Natural killer cell treated with Interleukin-12 subunit alpha and Interleukin-12 subunit beta and Interleukin-15 and Interleukin-18, amount 100 ng/mL, for 72 hours (primary cell): ENCODE measurements at regions not wholly inside any gene's neighbourhood (a gene's known extent, or its start where the extent isn't known, plus 50 kb on each side); places are given as distances from the start of the nearest gene placed in this dataset.

Source experiments
- ATAC-seq, 2 donors: fragments of 150-1000 bp; cut with Tn5 transposase in 1 of 2; sonication (Bioruptor Pico), chemical (Tn5 transposase) in 1 of 2; 2 replicates each; pipeline ENCODE4 v1.10.0; 2021
- DNase-seq: peaks from one replicate; pipeline ENCODE4 v3.0.0; 2022; ENCODE audit warnings: low spot score
- H3K27ac Mint-ChIP-seq, 2 donors: 1 replicate in 1 of 2; 2 replicates in 1 of 2; pipeline ENCODE4 v1.8.0; 2022; ENCODE audit warnings: mixed read lengths in 2 of 2, mild to moderate bottlenecking in 1 of 2, moderate library complexity in 1 of 2
- H3K27me3 Mint-ChIP-seq, 2 donors: 1 replicate in 1 of 2; 2 replicates in 1 of 2; pipeline ENCODE4 v1.8.0; 2022; ENCODE audit warnings: mixed read lengths in 2 of 2
- H3K36me3 Mint-ChIP-seq: one replicate; pipeline ENCODE4 v1.8.0; 2022; ENCODE audit warnings: mixed read lengths
- H3K4me1 Mint-ChIP-seq, 2 donors: 1 replicate in 1 of 2; 2 replicates in 1 of 2; pipeline ENCODE4 v1.8.0; 2022; ENCODE audit warnings: low read depth in 2 of 2, mixed read lengths in 2 of 2, mild to moderate bottlenecking in 1 of 2
- H3K4me3 Mint-ChIP-seq: one replicate; pipeline ENCODE4 v1.8.0; 2022; ENCODE audit warnings: mixed read lengths
- H3K9me3 Mint-ChIP-seq: 2 replicates; pipeline ENCODE4 v1.8.0; 2022; ENCODE audit warnings: mixed read lengths

GRCh38 chrX:68998716-68999115 is 166.5 kb downstream of the PJA1 start:
- peaks cover 19 to 27% of the 10 kb centered on the region in 2 donors for H3K27me3 Mint-ChIP-seq
- no peak overlapping the region for H3K27ac Mint-ChIP-seq
- H3K4me1 Mint-ChIP-seq: no peaks in the 10 kb centered on the region
- ATAC-seq (no peak), DNase-seq (no peak)
- no peaks in the 10 kb centered on the region for H3K36me3 Mint-ChIP-seq
- H3K9me3 Mint-ChIP-seq: no peaks in the 10 kb centered on the region
- no peak overlapping the region for H3K4me3 Mint-ChIP-seq

GRCh38 chrX:68997911-68998310 is 167.3 kb downstream of the PJA1 start:
- Mint-ChIP-seq H3K4me3 (no peak overlapping the region), H3K27ac (no peak overlapping the region), H3K27me3 (peaks cover 19 to 27% of the 10 kb centered on the region in 2 donors), H3K9me3 (no peaks in the 10 kb centered on the region), H3K4me1 (no peaks in the 10 kb centered on the region), H3K36me3 (no peaks in the 10 kb centered on the region)
- ATAC-seq (no peak), DNase-seq (no peak)

- no peaks in the 10 kb centered on the region for H3K4me1 Mint-ChIP-seq
- H3K36me3 Mint-ChIP-seq: no peaks in the 10 kb centered on the region
- no peak overlapping the region for H3K4me3 Mint-ChIP-seq
These were observed 167.7 kb downstream of the PJA1 start for GRCh38 chrX:68997511-68997910.

GRCh38 chrX:68995780-68996551 is 167.1 kb downstream of the EFNB1 start:
- Mint-ChIP-seq H3K27me3 (peaks cover 10 to 20% of the 10 kb centered on the region in 2 donors), H3K9me3 (no peaks in the 10 kb centered on the region), H3K36me3 (no peaks in the 10 kb centered on the region), H3K4me1 (no peaks in the 10 kb centered on the region), H3K4me3 (no peak overlapping the region), H3K27ac (no peak overlapping the region)
- DNase-seq (no peak), ATAC-seq (no peak)

More at GRCh38 chrX:68997511-68997910, 167.7 kb downstream of the PJA1 start:
- H3K27me3 Mint-ChIP-seq: peaks cover 19 to 26% of the 10 kb centered on the region in 2 donors
- no peak overlapping the region for H3K27ac Mint-ChIP-seq
- DNase-seq (no peak), ATAC-seq (no peak)
- H3K9me3 Mint-ChIP-seq: no peaks in the 10 kb centered on the region

- Mint-ChIP-seq H3K27ac (no peak overlapping the region), H3K4me3 (no peak overlapping the region), H3K27me3 (peaks cover 7 to 16% of the 10 kb centered on the region in 2 donors), H3K9me3 (no peaks in the 10 kb centered on the region), H3K4me1 (no peaks in the 10 kb centered on the region), H3K36me3 (no peaks in the 10 kb centered on the region)
- DNase-seq (no peak), ATAC-seq (no peak)
These were observed 166.6 kb downstream of the EFNB1 start for GRCh38 chrX:68995386-68995779.

- DNase-seq: no peak
- H3K9me3 Mint-ChIP-seq: no peaks in the 10 kb centered on the region
- no peak overlapping the region for H3K27ac Mint-ChIP-seq
- H3K36me3 Mint-ChIP-seq: no peaks in the 10 kb centered on the region
- no peak for ATAC-seq
- no peaks in the 10 kb centered on the region for H3K4me1 Mint-ChIP-seq
- no peak overlapping the region for H3K4me3 Mint-ChIP-seq
- H3K27me3 Mint-ChIP-seq: peaks cover 7 to 16% of the 10 kb centered on the region in 2 donors
These were observed 166.1 kb downstream of the EFNB1 start for GRCh38 chrX:68994891-68995255.

GRCh38 chrX:68994135-68994890 is 165.5 kb downstream of the EFNB1 start:
- Mint-ChIP-seq H3K27ac (no peak overlapping the region), H3K9me3 (no peaks in the 10 kb centered on the region), H3K27me3 (peaks cover 7 to 16% of the 10 kb centered on the region in 2 donors), H3K4me1 (no peaks in the 10 kb centered on the region), H3K36me3 (no peaks in the 10 kb centered on the region), H3K4me3 (no peak overlapping the region)
- DNase-seq (no peak), ATAC-seq (no peak)

- H3K9me3 Mint-ChIP-seq: no peaks in the 10 kb centered on the region
- no peak overlapping the region for H3K4me3 Mint-ChIP-seq
These were observed 164.1 kb downstream of the EFNB1 start for GRCh38 chrX:68992821-68993397.

GRCh38 chrX:68991691-68992345 is 163.0 kb downstream of the EFNB1 start:
- DNase-seq (no peak), ATAC-seq (no peak)
- no peak overlapping the region for H3K27ac Mint-ChIP-seq
- H3K36me3 Mint-ChIP-seq: no peaks in the 10 kb centered on the region
- H3K4me1 Mint-ChIP-seq: peaks cover 0 to 3% of the 10 kb centered on the region in 2 donors
- no peaks in the 10 kb centered on the region for H3K9me3 Mint-ChIP-seq
- H3K27me3 Mint-ChIP-seq: peaks cover 0 to 15% of the 10 kb centered on the region in 2 donors
- no peak overlapping the region for H3K4me3 Mint-ChIP-seq

More at GRCh38 chrX:68992821-68993397, 164.1 kb downstream of the EFNB1 start:
- no peak for DNase-seq
- Mint-ChIP-seq H3K4me1 (peaks cover 0 to 2% of the 10 kb centered on the region in 2 donors), H3K36me3 (no peaks in the 10 kb centered on the region), H3K27ac (no peak overlapping the region), H3K27me3 (peaks cover 7 to 18% of the 10 kb centered on the region in 2 donors)
- no peak for ATAC-seq

- ATAC-seq: no peak
- no peak overlapping the region for H3K27ac Mint-ChIP-seq
- DNase-seq: no peak
- peaks cover 0 to 15% of the 10 kb centered on the region in 2 donors for H3K27me3 Mint-ChIP-seq
- no peaks in the 10 kb centered on the region for H3K36me3 Mint-ChIP-seq
- H3K9me3 Mint-ChIP-seq: no peaks in the 10 kb centered on the region
- H3K4me1 Mint-ChIP-seq: peaks cover 0 to 3% of the 10 kb centered on the region in 2 donors
- no peak overlapping the region for H3K4me3 Mint-ChIP-seq
These were observed 162.1 kb downstream of the EFNB1 start for GRCh38 chrX:68990948-68991347.

GRCh38 chrX:68989865-68990606 is 161.2 kb downstream of the EFNB1 start:
- no peak for DNase-seq
- Mint-ChIP-seq H3K27ac (no peak overlapping the region), H3K36me3 (no peaks in the 10 kb centered on the region), H3K9me3 (no peaks in the 10 kb centered on the region), H3K4me3 (no peak overlapping the region), H3K27me3 (peaks cover 0 to 12% of the 10 kb centered on the region in 2 donors), H3K4me1 (peaks cover 0 to 3% of the 10 kb centered on the region in 2 donors)
- no peak for ATAC-seq

GRCh38 chrX:68989456-68989855 is 160.6 kb downstream of the EFNB1 start:
- Mint-ChIP-seq H3K27me3 (peaks cover 0 to 12% of the 10 kb centered on the region in 2 donors), H3K27ac (no peak overlapping the region), H3K4me3 (no peak overlapping the region), H3K36me3 (no peaks in the 10 kb centered on the region), H3K4me1 (peaks cover 0 to 3% of the 10 kb centered on the region in 2 donors), H3K9me3 (no peaks in the 10 kb centered on the region)
- DNase-seq (no peak), ATAC-seq (no peak)

GRCh38 chrX:68988865-68989264 is 160.0 kb downstream of the EFNB1 start:
- Mint-ChIP-seq H3K4me1 (peaks cover 0 to 3% of the 10 kb centered on the region in 2 donors), H3K27me3 (peaks cover 0 to 12% of the 10 kb centered on the region in 2 donors), H3K9me3 (no peaks in the 10 kb centered on the region), H3K36me3 (no peaks in the 10 kb centered on the region), H3K4me3 (no peak overlapping the region), H3K27ac (no peak overlapping the region)
- ATAC-seq (no peak), DNase-seq (no peak)
